AG09309 (cell line): ENCODE measurements at regions not wholly inside any gene's neighbourhood (a gene's known extent, or its start where the extent isn't known, plus 50 kb on each side); places are given as distances from the start of the nearest gene placed in this dataset.

Experiments used
- DNase-seq: peaks from one replicate; pipeline ENCODE4 v3.0.0-alpha.2; 2010; ENCODE audit warnings: low read depth
- H3K4me3 ChIP-seq: 2 replicates; pipeline ENCODE4 v1.5.1; 2011; ENCODE audit warnings: mild to moderate bottlenecking, low read depth, low read length, moderate library complexity; ENCODE audit not compliant: control insufficient read depth
- CTCF ChIP-seq: IDR thresholded peaks from 2 replicates; pipeline ENCODE4 v1.5.1; 2011; ENCODE audit warnings: mild to moderate bottlenecking, low read depth, low read length, inconsistent platforms; ENCODE audit not compliant: insufficient read depth, control insufficient read depth; ENCODE audit errors: missing control alignments

DNA sequence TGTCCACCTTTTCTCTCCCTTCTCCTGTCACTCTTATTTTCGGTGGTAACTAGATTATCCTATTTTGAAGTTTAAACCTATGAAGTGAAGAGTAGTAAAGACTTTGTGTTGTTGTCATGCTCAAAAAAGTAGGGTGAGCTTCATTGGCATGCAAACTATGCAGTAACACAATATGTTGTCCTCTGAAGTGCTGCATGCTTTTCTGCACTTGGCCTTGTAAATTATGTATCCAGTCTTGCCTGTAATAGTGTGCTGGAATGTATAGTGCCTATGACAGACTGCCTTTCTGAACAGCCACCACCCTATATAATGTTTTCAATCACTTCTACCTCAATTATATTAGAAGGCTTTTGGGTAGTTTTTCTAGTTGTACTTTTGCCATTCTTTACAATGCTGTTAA is 1198.2 kb upstream of the PCDH20 start:
- TF ChIP-seq CTCF: no peak
- H3K4me3 ChIP-seq: no peak overlapping the region
- no peak for DNase-seq

- no peak overlapping the region for H3K4me3 ChIP-seq
- DNase-seq: no peak
- no peak for TF ChIP-seq CTCF
These were observed 1195.7 kb upstream of the PCDH20 start for GRCh38 chr13:62611343-62611742.

- no peak for DNase-seq
- no peak overlapping the region for H3K4me3 ChIP-seq
- no peak for TF ChIP-seq CTCF
These were observed 1183.1 kb upstream of the PCDH20 start for GRCh38 chr13:62598708-62599107.

DNA sequence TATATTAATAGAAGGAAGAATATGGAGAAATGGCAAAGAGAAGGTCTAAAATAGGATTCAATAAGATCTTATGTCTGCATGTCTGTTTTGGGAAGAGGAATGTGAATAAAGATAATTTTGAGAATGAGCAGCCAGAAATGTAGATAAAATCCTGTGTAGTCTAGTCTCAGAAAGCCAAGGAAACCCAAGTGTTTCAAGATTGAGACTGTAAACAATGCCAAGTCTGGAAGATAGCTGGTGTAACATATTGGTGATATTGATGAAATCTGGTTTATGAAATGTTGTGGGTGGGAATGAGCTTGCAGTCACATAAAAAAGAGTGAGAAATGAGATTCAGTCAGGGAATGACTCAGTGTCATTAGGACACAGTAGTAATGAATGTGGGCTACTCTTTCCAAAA is 1180.3 kb upstream of the PCDH20 start:
- no peak for DNase-seq
- no peak for TF ChIP-seq CTCF
- no peak overlapping the region for H3K4me3 ChIP-seq

- no peak for TF ChIP-seq CTCF
- no peak for DNase-seq
These were observed 1178.2 kb upstream of the PCDH20 start for GRCh38 chr13:62593804-62594203.

DNA sequence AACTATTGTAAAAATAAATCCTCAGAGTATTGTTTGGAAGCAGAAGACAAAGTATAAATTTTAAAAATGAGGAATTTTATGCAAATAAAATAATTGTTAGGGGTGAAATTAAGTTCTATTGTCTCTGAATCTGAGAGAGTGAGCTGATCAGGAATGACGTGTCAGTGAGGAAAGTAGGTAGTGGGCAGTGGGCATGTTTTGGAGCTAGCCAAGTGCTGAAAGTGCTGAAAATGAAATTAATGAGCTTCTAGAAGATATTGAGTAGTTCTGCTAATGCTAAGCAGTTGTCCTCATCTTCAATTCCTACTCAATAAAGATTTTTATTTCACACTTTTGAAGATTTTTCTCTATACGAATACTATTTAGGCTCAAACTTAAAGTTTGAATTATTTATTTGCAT is 1167.8 kb upstream of the PCDH20 start:
- TF ChIP-seq CTCF: no peak
- no peak overlapping the region for H3K4me3 ChIP-seq
- DNase-seq: no peak

More at GRCh38 chr13:62593804-62594203, 1178.2 kb upstream of the PCDH20 start:
- H3K4me3 ChIP-seq: no peak overlapping the region

DNA sequence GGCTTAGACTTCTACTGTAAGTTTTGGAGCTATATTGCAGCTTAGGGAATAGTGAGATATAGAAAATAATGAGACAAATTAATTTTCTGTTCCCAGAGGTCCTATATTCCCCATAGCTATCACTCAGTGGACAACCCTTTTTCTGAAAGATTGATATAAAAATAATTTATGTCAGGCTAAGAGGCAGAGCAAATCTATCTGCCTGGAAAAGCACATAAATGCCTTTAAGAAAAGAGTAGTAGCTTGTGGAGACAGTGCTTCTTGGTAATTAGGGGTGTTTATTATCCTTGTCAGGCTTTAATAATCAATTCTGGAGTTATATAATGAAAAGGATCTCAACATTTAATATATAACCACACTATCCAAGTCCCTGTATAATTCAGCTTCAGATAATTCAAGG is 1162.8 kb upstream of the PCDH20 start:
- no peak for TF ChIP-seq CTCF
- no peak for DNase-seq
- H3K4me3 ChIP-seq: no peak overlapping the region
